ENCODE measurements at regions not wholly inside any gene's neighbourhood (a gene's known extent, or its start where the extent isn't known, plus 50 kb on each side); places are given as distances from the start of the nearest gene placed in this dataset.

- no peaks in the 10 kb centered on the region for H3K23me2 ChIP-seq (ENCODE audit: insufficient read length, low read depth, low read length, poor library complexity, severe bottlenecking)
- Mint-ChIP-seq H3K4me3 (no peak overlapping the region), H3K27ac (no peak overlapping the region), H3K36me3 (ENCODE audit: insufficient read depth in 1 of 3, low read depth in 3 of 3) (no peaks in the 10 kb centered on the region), H3K4me1 (peaks cover 3 to 6% of the 10 kb centered on the region in 2 experiments), H3K27me3 (ENCODE audit: low read depth) (no peaks in the 10 kb centered on the region; the same call in 1 of the 2 replicates), H3K9me3 (no peaks in the 10 kb centered on the region)
- no peak overlapping the region for H3K9ac ChIP-seq (ENCODE audit: extremely low read depth, insufficient read length, low read length)
- no peak overlapping the region for H2BK12ac ChIP-seq (ENCODE audit: insufficient read length, low read depth, low read length)
- H3K9me3 ChIP-seq (ENCODE audit: control insufficient read depth, low read depth, low read length) = no peaks in the 10 kb centered on the region
- H3K23ac ChIP-seq (ENCODE audit: insufficient read length, low read depth, low read length) = no peak overlapping the region
- no peak overlapping the region for H4K8ac ChIP-seq (replicated peaks; ENCODE audit: insufficient read length, low read depth, low read length)
- H3K14ac ChIP-seq (ENCODE audit: insufficient read depth, low read length) = no peak overlapping the region
- no peaks in the 10 kb centered on the region for H3K27me3 ChIP-seq (ENCODE audit: insufficient read depth, low read length)
- no peak overlapping the region for H2BK15ac ChIP-seq (ENCODE audit: low read depth, low read length)
- no peaks in the 10 kb centered on the region for H3K79me1 ChIP-seq (ENCODE audit: insufficient read depth, low read depth, low read length, poor library complexity, severe bottlenecking)
- no peak overlapping the region for H3K18ac ChIP-seq (ENCODE audit: insufficient read length, low read depth, low read length)
- H2BK5ac ChIP-seq (ENCODE audit: insufficient read length, low read length) = no peak overlapping the region
- WGBS (ENCODE audit: extremely low coverage, insufficient read length, low lambda C conversion rate) = no CpG with 5 or more reads among the region's 6 CpGs
- no peak overlapping the region for H4K91ac ChIP-seq (ENCODE audit: insufficient read length, low read depth, low read length)
- H3K4ac ChIP-seq (ENCODE audit: low read depth, low read length) = no peak overlapping the region
- no peak overlapping the region for H3K27ac ChIP-seq (ENCODE audit: insufficient read length, low read depth, low read length)
- H3K4me2 ChIP-seq (ENCODE audit: insufficient read depth, insufficient read length, low read length) = no peak overlapping the region
- no peak for DNase-seq
- no peak overlapping the region for H3K56ac ChIP-seq (ENCODE audit: insufficient read length, low read depth, low read length)
- no peak overlapping the region for H2AFZ ChIP-seq (ENCODE audit: low read length)
- no peak overlapping the region for H4K5ac ChIP-seq (ENCODE audit: insufficient read length, low read depth, low read length)
- TF ChIP-seq, protein P1, sequence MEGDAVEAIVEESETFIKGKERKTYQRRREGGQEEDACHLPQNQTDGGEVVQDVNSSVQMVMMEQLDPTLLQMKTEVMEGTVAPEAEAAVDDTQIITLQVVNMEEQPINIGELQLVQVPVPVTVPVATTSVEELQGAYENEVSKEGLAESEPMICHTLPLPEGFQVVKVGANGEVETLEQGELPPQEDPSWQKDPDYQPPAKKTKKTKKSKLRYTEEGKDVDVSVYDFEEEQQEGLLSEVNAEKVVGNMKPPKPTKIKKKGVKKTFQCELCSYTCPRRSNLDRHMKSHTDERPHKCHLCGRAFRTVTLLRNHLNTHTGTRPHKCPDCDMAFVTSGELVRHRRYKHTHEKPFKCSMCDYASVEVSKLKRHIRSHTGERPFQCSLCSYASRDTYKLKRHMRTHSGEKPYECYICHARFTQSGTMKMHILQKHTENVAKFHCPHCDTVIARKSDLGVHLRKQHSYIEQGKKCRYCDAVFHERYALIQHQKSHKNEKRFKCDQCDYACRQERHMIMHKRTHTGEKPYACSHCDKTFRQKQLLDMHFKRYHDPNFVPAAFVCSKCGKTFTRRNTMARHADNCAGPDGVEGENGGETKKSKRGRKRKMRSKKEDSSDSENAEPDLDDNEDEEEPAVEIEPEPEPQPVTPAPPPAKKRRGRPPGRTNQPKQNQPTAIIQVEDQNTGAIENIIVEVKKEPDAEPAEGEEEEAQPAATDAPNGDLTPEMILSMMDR (conservative IDR thresholded peaks at IDR 0.05) = no peak
- H3T11ph ChIP-seq (ENCODE audit: low read length) = no peak overlapping the region
- H2BK20ac ChIP-seq (ENCODE audit: low read depth, low read length, poor library complexity, severe bottlenecking) = no peak overlapping the region
- no peaks in the 10 kb centered on the region for H4K20me1 ChIP-seq (ENCODE audit: control insufficient read depth, insufficient read depth, insufficient read length)
- no peaks in the 10 kb centered on the region for H3K4me1 ChIP-seq (ENCODE audit: insufficient read depth, low read length)
- no peak overlapping the region for H2AK5ac ChIP-seq (ENCODE audit: insufficient read length, low read length)
- H3K79me2 ChIP-seq (ENCODE audit: insufficient read depth, low read length) = no peaks in the 10 kb centered on the region
- H2BK120ac ChIP-seq (ENCODE audit: low read depth, low read length, poor library complexity, severe bottlenecking) = no peak overlapping the region
Measured at GRCh38 chr2:19764998-19765397, 136.8 kb downstream of the TTC32 start.

All from H9 (cell line).